GM12801 (cell line): ENCODE measurements at regions not wholly inside any gene's neighbourhood (a gene's known extent, or its start where the extent isn't known, plus 50 kb on each side); places are given as distances from the start of the nearest gene placed in this dataset.

Source experiments
- TF ChIP-seq, protein P1 (sequence below): IDR thresholded peaks from one replicate; pipeline ENCODE4 v1.5.1; 2011; ENCODE audit warnings: control low read depth; ENCODE audit not compliant: insufficient read length; ENCODE audit errors: extremely low read depth

DNA sequence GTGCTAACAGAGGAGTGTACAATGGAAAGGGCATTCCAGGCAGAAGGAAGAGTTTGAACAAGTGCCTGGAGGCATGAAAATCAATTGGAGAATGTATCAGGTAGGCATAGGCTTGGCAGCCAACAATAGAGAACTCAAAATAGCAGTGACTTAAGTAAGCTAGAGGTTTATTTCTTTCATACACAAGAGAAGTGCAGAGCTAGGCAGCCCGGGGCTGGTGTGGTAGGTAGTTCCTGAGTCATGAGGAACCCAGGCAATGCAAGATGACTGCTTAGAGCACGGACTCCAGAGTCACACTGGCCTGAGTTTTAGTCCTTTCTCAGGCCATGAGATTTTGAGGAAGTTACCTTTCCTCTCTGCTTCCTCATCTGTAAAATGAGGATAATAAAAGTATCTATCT lies 74.8 kb upstream of the LRRN2 start:
- TF ChIP-seq, protein P1, sequence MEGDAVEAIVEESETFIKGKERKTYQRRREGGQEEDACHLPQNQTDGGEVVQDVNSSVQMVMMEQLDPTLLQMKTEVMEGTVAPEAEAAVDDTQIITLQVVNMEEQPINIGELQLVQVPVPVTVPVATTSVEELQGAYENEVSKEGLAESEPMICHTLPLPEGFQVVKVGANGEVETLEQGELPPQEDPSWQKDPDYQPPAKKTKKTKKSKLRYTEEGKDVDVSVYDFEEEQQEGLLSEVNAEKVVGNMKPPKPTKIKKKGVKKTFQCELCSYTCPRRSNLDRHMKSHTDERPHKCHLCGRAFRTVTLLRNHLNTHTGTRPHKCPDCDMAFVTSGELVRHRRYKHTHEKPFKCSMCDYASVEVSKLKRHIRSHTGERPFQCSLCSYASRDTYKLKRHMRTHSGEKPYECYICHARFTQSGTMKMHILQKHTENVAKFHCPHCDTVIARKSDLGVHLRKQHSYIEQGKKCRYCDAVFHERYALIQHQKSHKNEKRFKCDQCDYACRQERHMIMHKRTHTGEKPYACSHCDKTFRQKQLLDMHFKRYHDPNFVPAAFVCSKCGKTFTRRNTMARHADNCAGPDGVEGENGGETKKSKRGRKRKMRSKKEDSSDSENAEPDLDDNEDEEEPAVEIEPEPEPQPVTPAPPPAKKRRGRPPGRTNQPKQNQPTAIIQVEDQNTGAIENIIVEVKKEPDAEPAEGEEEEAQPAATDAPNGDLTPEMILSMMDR = no peak

- TF ChIP-seq, protein P1 = no peak
Measured at GRCh38 chr1:204760757-204761156, 75.2 kb upstream of the LRRN2 start.

GRCh38 chr1:204763773-204764427 lies 78.4 kb upstream of the LRRN2 start:
- TF ChIP-seq, protein P1 = no peak

DNA sequence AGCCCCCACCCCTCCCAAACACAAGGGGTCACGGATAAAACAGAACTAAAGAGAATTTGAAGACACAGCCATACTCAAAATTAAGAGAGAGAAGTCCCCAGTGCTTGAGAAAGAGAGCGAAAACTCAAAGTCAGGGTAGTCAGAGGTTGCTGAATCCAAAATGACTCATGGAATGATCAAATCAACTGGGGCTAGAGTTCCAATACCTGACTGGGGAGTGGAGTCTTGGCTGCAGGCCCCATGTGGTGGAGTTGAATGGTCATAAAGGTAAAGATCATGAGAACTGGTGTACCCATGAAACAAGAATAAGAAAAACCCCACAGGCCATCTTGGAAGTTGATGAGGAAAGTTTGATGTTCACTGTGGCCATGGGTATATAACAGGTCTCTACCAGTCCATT lies 84.5 kb upstream of the LRRN2 start:
- TF ChIP-seq, protein P1 = no peak

- TF ChIP-seq, protein P1 = no peak
Measured at GRCh38 chr1:204771358-204771757, 85.8 kb upstream of the LRRN2 start.

GRCh38 chr1:204773246-204773645 lies 87.7 kb upstream of the LRRN2 start:
- TF ChIP-seq, protein P1 = no peak

- TF ChIP-seq, protein P1 = no peak
Measured at GRCh38 chr1:204775546-204775945, 90.0 kb upstream of the LRRN2 start.
